ENCODE measurements at regions not wholly inside any gene's neighbourhood (a gene's known extent, or its start where the extent isn't known, plus 50 kb on each side); places are given as distances from the start of the nearest gene placed in this dataset.
"Not testable (repeated sequence)": the region's sequence is repeated elsewhere in the genome, so short reads cannot be mapped to it uniquely, and the experiment has no call there.

- DNase-seq (ENCODE audit: low spot score) = no peak
- no peak overlapping the region for H3K27ac ChIP-seq
- ChIA-PET POLR2A (ENCODE audit: low non-redundant PET) (no interaction called here), CTCF (no interaction called here)
- TF ChIP-seq CTCF (conservative IDR thresholded peaks at IDR 0.05; ENCODE audit: low read depth) = no peak
Measured at GRCh38 chr4:18171896-18172295, 150.3 kb upstream of the LCORL start.

- POLR2A ChIA-PET (ENCODE audit: low non-redundant PET) = no interaction called here
- TF ChIP-seq CTCF (conservative IDR thresholded peaks at IDR 0.05; ENCODE audit: low read depth) = no peak
- H3K27ac ChIP-seq = no peak overlapping the region
- no peak for DNase-seq (ENCODE audit: low spot score)
- CTCF ChIA-PET = no interaction called here
Measured at GRCh38 chr4:18167831-18168230, 146.3 kb upstream of the LCORL start.

GRCh38 chr4:18166925-18167324 is 145.4 kb upstream of the LCORL start:
- H3K27ac ChIP-seq = no peak overlapping the region
- ChIA-PET POLR2A (ENCODE audit: low non-redundant PET) (no interaction called here), CTCF (no interaction called here)
- DNase-seq (ENCODE audit: low spot score) = no peak
- TF ChIP-seq CTCF (conservative IDR thresholded peaks at IDR 0.05; ENCODE audit: low read depth) = no peak

- ChIA-PET POLR2A (ENCODE audit: low non-redundant PET) (no interaction called here), CTCF (no interaction called here)
- no peak for TF ChIP-seq CTCF (conservative IDR thresholded peaks at IDR 0.05; ENCODE audit: low read depth)
- no peak overlapping the region for H3K27ac ChIP-seq
- DNase-seq (ENCODE audit: low spot score) = no peak
Measured at GRCh38 chr4:18162453-18162852, 140.9 kb upstream of the LCORL start.

- CTCF ChIA-PET; H3K27ac ChIP-seq; DNase-seq (ENCODE audit: low spot score); POLR2A ChIA-PET (ENCODE audit: low non-redundant PET): not testable (repeated sequence)
Measured at GRCh38 chr4:18159117-18159912, 137.8 kb upstream of the LCORL start.

GRCh38 chr4:18155067-18156041 is 133.8 kb upstream of the LCORL start:
- TF ChIP-seq CTCF (conservative IDR thresholded peaks at IDR 0.05; ENCODE audit: low read depth) = no peak
- POLR2A ChIA-PET (ENCODE audit: low non-redundant PET) = no interaction called here
- no peak for DNase-seq (ENCODE audit: low spot score)
- CTCF ChIA-PET = no interaction called here
- no peak overlapping the region for H3K27ac ChIP-seq
